HL-60 (cell line): ENCODE measurements at regions not wholly inside any gene's neighbourhood (a gene's known extent, or its start where the extent isn't known, plus 50 kb on each side); places are given as distances from the start of the nearest gene placed in this dataset.
A peak's percentile ranks its signal among the peaks of the same experiment; 100 is the strongest.
"Not testable (repeated sequence)": the region's sequence is repeated elsewhere in the genome, so short reads cannot be mapped to it uniquely, and the experiment has no call there.

Experiments
- DNase-seq, 2 experiments: peaks; one replicate each; pipeline ENCODE4 v3.0.0-alpha.2; 2010 to 2020; ENCODE audit warnings: low read depth in 1 of 2, low spot score in 1 of 2
- H3K27ac ChIP-seq: fragments of 250-450 bp; sonication (Bioruptor Pico); replicated peaks from 2 replicates; pipeline ENCODE4 v1.5.1; 2020; ENCODE audit warnings: mild to moderate bottlenecking, moderate library complexity
- H3K27me3 ChIP-seq: fragments of 250-450 bp; sonication (Bioruptor Pico); 2 replicates; pipeline ENCODE4 v1.5.1; 2021; ENCODE audit warnings: mild to moderate bottlenecking, moderate library complexity; ENCODE audit not compliant: insufficient read depth, poor library complexity, severe bottlenecking
- H3K4me3 ChIP-seq: replicated peaks from 2 replicates; pipeline ENCODE4 v1.5.1; 2011; ENCODE audit warnings: mild to moderate bottlenecking, control low read depth, low read length; ENCODE audit not compliant: insufficient read depth

- not testable (repeated sequence) for H3K27ac ChIP-seq, DNase-seq, H3K4me3 ChIP-seq, H3K27me3 ChIP-seq
Measured at GRCh38 chr1:120465900-120466299, 51.1 kb downstream of the NBPF8 start.

GRCh38 chr1:120477663-120478062, 62.8 kb downstream of the NBPF8 start:
- not testable (repeated sequence) for H3K4me3 ChIP-seq, H3K27ac ChIP-seq, H3K27me3 ChIP-seq, DNase-seq

- not testable (repeated sequence) for H3K27me3 ChIP-seq, H3K27ac ChIP-seq, H3K4me3 ChIP-seq, DNase-seq
Measured at GRCh38 chr1:120478400-120478799, 63.6 kb downstream of the NBPF8 start.

GRCh38 chr1:120487542-120487941, 72.7 kb downstream of the NBPF8 start:
- not testable (repeated sequence) for DNase-seq, H3K4me3 ChIP-seq, H3K27ac ChIP-seq, H3K27me3 ChIP-seq

GRCh38 chr1:120489217-120489616, 74.4 kb downstream of the NBPF8 start:
- not testable (repeated sequence) for DNase-seq, H3K27me3 ChIP-seq, H3K27ac ChIP-seq, H3K4me3 ChIP-seq

- not testable (repeated sequence) for DNase-seq, H3K27me3 ChIP-seq
Measured at GRCh38 chr1:120497145-120497544, 82.3 kb downstream of the NBPF8 start.

GRCh38 chr1:120503284-120503683, 88.4 kb downstream of the NBPF8 start:
- H3K27me3 ChIP-seq, H3K4me3 ChIP-seq, DNase-seq, H3K27ac ChIP-seq: not testable (repeated sequence)

More at GRCh38 chr1:120497145-120497544, 82.3 kb downstream of the NBPF8 start:
- not testable (repeated sequence) for H3K4me3 ChIP-seq, H3K27ac ChIP-seq

GRCh38 chr1:120506352-120506751, 91.5 kb downstream of the NBPF8 start:
- H3K27ac ChIP-seq, H3K27me3 ChIP-seq, H3K4me3 ChIP-seq, DNase-seq: not testable (repeated sequence)

GRCh38 chr1:120508351-120508750, 93.5 kb downstream of the NBPF8 start:
- not testable (repeated sequence) for DNase-seq, H3K27me3 ChIP-seq, H3K27ac ChIP-seq, H3K4me3 ChIP-seq

- DNase-seq, result peak in 1 of 2 experiments; percentile 42
- H3K27ac ChIP-seq, H3K27me3 ChIP-seq, H3K4me3 ChIP-seq: not testable (repeated sequence)
Measured at GRCh38 chr1:120509258-120509657, 94.4 kb downstream of the NBPF8 start.

- H3K4me3 ChIP-seq, DNase-seq, H3K27me3 ChIP-seq, H3K27ac ChIP-seq: not testable (repeated sequence)
Measured at GRCh38 chr1:120513099-120513498, 98.3 kb downstream of the NBPF8 start.

GRCh38 chr1:120513531-120513930, 98.7 kb downstream of the NBPF8 start:
- not testable (repeated sequence) for DNase-seq, H3K27me3 ChIP-seq, H3K4me3 ChIP-seq, H3K27ac ChIP-seq

GRCh38 chr1:120519196-120519595, 104.4 kb downstream of the NBPF8 start:
- DNase-seq, H3K27me3 ChIP-seq, H3K27ac ChIP-seq, H3K4me3 ChIP-seq: not testable (repeated sequence)

- not testable (repeated sequence) for H3K27me3 ChIP-seq, H3K4me3 ChIP-seq, H3K27ac ChIP-seq, DNase-seq
Measured at GRCh38 chr1:120524416-120524815, 109.6 kb downstream of the NBPF8 start.

GRCh38 chr1:120525386-120525785, 110.6 kb downstream of the NBPF8 start:
- not testable (repeated sequence) for H3K27me3 ChIP-seq, H3K4me3 ChIP-seq, H3K27ac ChIP-seq, DNase-seq

GRCh38 chr1:120529475-120530089, 114.7 kb downstream of the NBPF8 start:
- DNase-seq, H3K4me3 ChIP-seq, H3K27me3 ChIP-seq, H3K27ac ChIP-seq: not testable (repeated sequence)
